HepG2 (cell line): ENCODE measurements at regions not wholly inside any gene's neighbourhood (a gene's known extent, or its start where the extent isn't known, plus 50 kb on each side); places are given as distances from the start of the nearest gene placed in this dataset.

Experiments used
- GTF2F1 ChIP-seq: fragments of 150-350 bp; IDR thresholded peaks from 2 replicates; pipeline ENCODE4 v1.6.1; 2014; ENCODE audit warnings: low read length
- IRF2 ChIP-seq: IDR thresholded peaks from 2 replicates; pipeline ENCODE4 v1.6.1; 2018; ENCODE audit warnings: missing genetic modification reagents, missing compliant biosample characterization
- SCMH1 ChIP-seq: sonication (generic); formaldehyde crosslinking; IDR thresholded peaks from 2 replicates; pipeline ENCODE4 v1.9.0; 2021; ENCODE audit warnings: missing genetic modification reagents, mild to moderate bottlenecking, borderline replicate concordance
- TARDBP ChIP-seq: sonication (generic); formaldehyde crosslinking; IDR thresholded peaks from 2 replicates; pipeline ENCODE4 v1.8.0; 2022; ENCODE audit warnings: mild to moderate bottlenecking, missing genetic modification reagents
- U2AF2 ChIP-seq: fragments of 200-400 bp; formaldehyde crosslinking; IDR thresholded peaks from 2 replicates; pipeline ENCODE4 v1.6.1; 2017; ENCODE audit warnings: low read depth, mild to moderate bottlenecking, low read length
- ZNF205 ChIP-seq: IDR thresholded peaks from 2 replicates; pipeline ENCODE4 v1.6.1; 2018; ENCODE audit warnings: missing biosample characterization, missing genetic modification reagents
- ZNF484 ChIP-seq: sonication (generic); formaldehyde crosslinking; IDR thresholded peaks from 2 replicates; pipeline ENCODE4 v1.5.1; 2020; ENCODE audit warnings: mild to moderate bottlenecking, low read depth, missing genetic modification reagents, borderline replicate concordance
- ZNF776 ChIP-seq: sonication (generic); formaldehyde crosslinking; IDR thresholded peaks from 2 replicates; pipeline ENCODE4 v1.4.0; 2020; ENCODE audit warnings: mild to moderate bottlenecking, missing genetic modification reagents
- TF ChIP-seq, protein P1 (sequence below), 2 experiments: sonication (generic) in 1 of 2; formaldehyde crosslinking in 1 of 2; IDR thresholded peaks; 2 replicates each; pipeline versions ENCODE4 v1.4.0 to v1.6.1; 2018 to 2020; ENCODE audit warnings: missing genetic modification reagents in 2 of 2, borderline replicate concordance in 1 of 2, low read depth in 1 of 2, mild to moderate bottlenecking in 1 of 2, missing biosample characterization in 1 of 2
- TF ChIP-seq, protein P2 (sequence below): sonication (generic); formaldehyde crosslinking; IDR thresholded peaks from 2 replicates; pipeline ENCODE4 v1.5.0; 2020; ENCODE audit warnings: mild to moderate bottlenecking, missing genetic modification reagents, moderate library complexity
- TF ChIP-seq, protein P3 (sequence below): IDR thresholded peaks from 2 replicates; pipeline ENCODE4 v1.6.1; 2016; ENCODE audit warnings: missing compliant biosample characterization, missing genetic modification reagents, borderline replicate concordance
- TF ChIP-seq, protein P4 (sequence below): sonication (generic); formaldehyde crosslinking; IDR thresholded peaks from 2 replicates; pipeline ENCODE4 v1.4.0; 2020; ENCODE audit warnings: mild to moderate bottlenecking, missing genetic modification reagents
- TF ChIP-seq, protein P5 (sequence below): sonication (generic); formaldehyde crosslinking; IDR thresholded peaks from 2 replicates; pipeline ENCODE4 v1.4.0; 2020; ENCODE audit warnings: mild to moderate bottlenecking, missing genetic modification reagents

DNA sequence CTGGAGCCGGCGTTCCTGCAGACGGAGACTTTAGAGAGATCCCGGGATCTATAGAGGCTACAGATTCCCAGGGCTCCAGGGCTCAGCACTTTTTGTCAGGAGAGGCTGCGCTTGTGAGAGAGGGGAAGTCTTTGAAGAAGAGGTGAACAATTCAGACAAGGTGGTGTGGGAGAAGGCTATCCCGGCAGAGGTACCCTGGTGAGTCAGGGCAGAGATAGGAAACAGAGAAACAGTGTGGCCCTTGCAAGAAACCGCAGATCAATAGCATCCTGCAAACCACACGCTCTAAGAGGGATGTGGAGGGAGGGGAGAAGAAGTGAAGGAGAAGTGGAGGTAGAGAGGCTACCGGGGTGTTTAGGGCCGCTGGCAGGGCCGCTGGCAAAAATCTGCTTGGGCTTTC, 160.5 kb upstream of the APCDD1 start:
- no peak for TF ChIP-seq ZNF484
- TF ChIP-seq ZNF205 (CRISPR knock-in tag) = no peak
- no peak for TF ChIP-seq TARDBP (CRISPR knock-in tag)
- no peak for TF ChIP-seq IRF2 (CRISPR knock-in tag)
- TF ChIP-seq U2AF2 = no peak
- no peak for TF ChIP-seq GTF2F1
- TF ChIP-seq, protein P1, sequence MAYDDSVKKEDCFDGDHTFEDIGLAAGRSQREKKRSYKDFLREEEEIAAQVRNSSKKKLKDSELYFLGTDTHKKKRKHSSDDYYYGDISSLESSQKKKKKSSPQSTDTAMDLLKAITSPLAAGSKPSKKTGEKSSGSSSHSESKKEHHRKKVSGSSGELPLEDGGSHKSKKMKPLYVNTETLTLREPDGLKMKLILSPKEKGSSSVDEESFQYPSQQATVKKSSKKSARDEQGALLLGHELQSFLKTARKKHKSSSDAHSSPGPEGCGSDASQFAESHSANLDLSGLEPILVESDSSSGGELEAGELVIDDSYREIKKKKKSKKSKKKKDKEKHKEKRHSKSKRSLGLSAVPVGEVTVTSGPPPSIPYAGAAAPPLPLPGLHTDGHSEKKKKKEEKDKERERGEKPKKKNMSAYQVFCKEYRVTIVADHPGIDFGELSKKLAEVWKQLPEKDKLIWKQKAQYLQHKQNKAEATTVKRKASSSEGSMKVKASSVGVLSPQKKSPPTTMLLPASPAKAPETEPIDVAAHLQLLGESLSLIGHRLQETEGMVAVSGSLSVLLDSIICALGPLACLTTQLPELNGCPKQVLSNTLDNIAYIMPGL (CRISPR knock-in tag; IDR thresholded peaks at IDR 0.05; ENCODE audit: borderline replicate concordance in 1 of 2, low read depth in 1 of 2) = no peak
- TF ChIP-seq, protein P2, sequence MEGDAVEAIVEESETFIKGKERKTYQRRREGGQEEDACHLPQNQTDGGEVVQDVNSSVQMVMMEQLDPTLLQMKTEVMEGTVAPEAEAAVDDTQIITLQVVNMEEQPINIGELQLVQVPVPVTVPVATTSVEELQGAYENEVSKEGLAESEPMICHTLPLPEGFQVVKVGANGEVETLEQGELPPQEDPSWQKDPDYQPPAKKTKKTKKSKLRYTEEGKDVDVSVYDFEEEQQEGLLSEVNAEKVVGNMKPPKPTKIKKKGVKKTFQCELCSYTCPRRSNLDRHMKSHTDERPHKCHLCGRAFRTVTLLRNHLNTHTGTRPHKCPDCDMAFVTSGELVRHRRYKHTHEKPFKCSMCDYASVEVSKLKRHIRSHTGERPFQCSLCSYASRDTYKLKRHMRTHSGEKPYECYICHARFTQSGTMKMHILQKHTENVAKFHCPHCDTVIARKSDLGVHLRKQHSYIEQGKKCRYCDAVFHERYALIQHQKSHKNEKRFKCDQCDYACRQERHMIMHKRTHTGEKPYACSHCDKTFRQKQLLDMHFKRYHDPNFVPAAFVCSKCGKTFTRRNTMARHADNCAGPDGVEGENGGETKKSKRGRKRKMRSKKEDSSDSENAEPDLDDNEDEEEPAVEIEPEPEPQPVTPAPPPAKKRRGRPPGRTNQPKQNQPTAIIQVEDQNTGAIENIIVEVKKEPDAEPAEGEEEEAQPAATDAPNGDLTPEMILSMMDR (CRISPR knock-in tag) = no peak
- TF ChIP-seq SCMH1 (CRISPR knock-in tag) = no peak
- TF ChIP-seq, protein P3, sequence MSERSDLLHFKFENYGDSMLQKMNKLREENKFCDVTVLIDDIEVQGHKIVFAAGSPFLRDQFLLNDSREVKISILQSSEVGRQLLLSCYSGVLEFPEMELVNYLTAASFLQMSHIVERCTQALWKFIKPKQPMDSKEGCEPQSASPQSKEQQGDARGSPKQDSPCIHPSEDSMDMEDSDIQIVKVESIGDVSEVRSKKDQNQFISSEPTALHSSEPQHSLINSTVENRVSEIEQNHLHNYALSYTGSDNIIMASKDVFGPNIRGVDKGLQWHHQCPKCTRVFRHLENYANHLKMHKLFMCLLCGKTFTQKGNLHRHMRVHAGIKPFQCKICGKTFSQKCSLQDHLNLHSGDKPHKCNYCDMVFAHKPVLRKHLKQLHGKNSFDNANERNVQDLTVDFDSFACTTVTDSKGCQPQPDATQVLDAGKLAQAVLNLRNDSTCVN (CRISPR knock-in tag) = no peak
- TF ChIP-seq, protein P4, sequence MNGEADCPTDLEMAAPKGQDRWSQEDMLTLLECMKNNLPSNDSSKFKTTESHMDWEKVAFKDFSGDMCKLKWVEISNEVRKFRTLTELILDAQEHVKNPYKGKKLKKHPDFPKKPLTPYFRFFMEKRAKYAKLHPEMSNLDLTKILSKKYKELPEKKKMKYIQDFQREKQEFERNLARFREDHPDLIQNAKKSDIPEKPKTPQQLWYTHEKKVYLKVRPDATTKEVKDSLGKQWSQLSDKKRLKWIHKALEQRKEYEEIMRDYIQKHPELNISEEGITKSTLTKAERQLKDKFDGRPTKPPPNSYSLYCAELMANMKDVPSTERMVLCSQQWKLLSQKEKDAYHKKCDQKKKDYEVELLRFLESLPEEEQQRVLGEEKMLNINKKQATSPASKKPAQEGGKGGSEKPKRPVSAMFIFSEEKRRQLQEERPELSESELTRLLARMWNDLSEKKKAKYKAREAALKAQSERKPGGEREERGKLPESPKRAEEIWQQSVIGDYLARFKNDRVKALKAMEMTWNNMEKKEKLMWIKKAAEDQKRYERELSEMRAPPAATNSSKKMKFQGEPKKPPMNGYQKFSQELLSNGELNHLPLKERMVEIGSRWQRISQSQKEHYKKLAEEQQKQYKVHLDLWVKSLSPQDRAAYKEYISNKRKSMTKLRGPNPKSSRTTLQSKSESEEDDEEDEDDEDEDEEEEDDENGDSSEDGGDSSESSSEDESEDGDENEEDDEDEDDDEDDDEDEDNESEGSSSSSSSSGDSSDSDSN (CRISPR knock-in tag) = no peak
- TF ChIP-seq ZNF776 = no peak
- TF ChIP-seq, protein P5, sequence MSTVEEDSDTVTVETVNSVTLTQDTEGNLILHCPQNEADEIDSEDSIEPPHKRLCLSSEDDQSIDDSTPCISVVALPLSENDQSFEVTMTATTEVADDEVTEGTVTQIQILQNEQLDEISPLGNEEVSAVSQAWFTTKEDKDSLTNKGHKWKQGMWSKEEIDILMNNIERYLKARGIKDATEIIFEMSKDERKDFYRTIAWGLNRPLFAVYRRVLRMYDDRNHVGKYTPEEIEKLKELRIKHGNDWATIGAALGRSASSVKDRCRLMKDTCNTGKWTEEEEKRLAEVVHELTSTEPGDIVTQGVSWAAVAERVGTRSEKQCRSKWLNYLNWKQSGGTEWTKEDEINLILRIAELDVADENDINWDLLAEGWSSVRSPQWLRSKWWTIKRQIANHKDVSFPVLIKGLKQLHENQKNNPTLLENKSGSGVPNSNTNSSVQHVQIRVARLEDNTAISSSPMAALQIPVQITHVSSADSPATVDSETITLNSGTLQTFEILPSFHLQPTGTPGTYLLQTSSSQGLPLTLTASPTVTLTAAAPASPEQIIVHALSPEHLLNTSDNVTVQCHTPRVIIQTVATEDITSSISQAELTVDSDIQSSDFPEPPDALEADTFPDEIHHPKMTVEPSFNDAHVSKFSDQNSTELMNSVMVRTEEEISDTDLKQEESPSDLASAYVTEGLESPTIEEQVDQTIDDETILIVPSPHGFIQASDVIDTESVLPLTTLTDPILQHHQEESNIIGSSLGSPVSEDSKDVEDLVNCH (CRISPR knock-in tag) = no peak
